ENCODE measurements at regions not wholly inside any gene's neighbourhood (a gene's known extent, or its start where the extent isn't known, plus 50 kb on each side); places are given as distances from the start of the nearest gene placed in this dataset.

DNA sequence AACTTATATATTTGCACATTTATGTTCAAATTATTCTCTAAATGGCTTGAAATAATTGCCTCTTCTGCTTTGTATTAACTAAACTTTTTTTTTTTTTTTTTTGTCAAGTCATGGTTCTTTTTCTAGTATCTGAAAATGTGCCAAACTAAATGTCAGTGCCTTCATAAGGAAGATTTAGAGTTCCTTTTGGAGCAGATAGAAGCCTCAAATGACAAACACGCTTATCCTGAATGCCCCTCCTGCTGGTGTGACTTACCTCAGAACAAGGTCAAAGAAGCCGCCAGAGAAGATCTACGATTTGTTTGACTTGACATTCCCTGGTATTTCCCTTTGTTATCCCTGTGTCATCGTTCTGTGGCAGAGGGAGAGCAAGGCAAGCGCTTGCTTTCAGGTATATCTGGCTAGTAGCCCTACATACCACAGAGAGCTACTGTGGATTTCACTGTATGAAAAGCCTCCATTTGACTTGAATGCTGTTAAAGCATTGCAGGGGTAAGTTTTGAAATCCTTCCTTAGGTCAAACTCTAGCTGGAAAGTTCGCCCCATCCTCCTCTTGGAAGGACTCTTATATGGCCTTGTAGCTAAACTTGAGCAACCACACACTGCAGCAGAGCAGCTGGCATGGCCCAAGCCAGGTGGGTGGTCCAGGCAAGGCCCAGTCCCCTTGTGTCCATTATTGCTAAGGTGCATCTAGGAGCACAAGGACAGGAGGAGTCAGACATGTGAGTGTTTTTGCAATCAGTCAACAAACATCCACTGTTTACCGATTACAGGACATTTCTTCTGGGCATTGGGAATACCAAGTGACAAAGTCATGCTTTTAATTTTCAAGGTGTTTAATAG is 285.4 kb upstream of the USP25 start (continued):
- TF ChIP-seq KDM6A (CRISPR knock-in tag; IDR thresholded peaks at IDR 0.05; ENCODE audit: low read depth), result no peak
- no peak for TF ChIP-seq GPN1 (CRISPR knock-in tag; IDR thresholded peaks at IDR 0.05; ENCODE audit: borderline replicate concordance)
- no peak for TF ChIP-seq MTA3 (CRISPR knock-in tag; IDR thresholded peaks at IDR 0.05)
- no peak for TF ChIP-seq ZNF33B (CRISPR knock-in tag; IDR thresholded peaks at IDR 0.05)
- peak; percentile 60; the same call in 1 of the 2 replicates for TF ChIP-seq NFIC (IDR thresholded peaks at IDR 0.05; ENCODE audit: low read length)
- TF ChIP-seq, protein P1, sequence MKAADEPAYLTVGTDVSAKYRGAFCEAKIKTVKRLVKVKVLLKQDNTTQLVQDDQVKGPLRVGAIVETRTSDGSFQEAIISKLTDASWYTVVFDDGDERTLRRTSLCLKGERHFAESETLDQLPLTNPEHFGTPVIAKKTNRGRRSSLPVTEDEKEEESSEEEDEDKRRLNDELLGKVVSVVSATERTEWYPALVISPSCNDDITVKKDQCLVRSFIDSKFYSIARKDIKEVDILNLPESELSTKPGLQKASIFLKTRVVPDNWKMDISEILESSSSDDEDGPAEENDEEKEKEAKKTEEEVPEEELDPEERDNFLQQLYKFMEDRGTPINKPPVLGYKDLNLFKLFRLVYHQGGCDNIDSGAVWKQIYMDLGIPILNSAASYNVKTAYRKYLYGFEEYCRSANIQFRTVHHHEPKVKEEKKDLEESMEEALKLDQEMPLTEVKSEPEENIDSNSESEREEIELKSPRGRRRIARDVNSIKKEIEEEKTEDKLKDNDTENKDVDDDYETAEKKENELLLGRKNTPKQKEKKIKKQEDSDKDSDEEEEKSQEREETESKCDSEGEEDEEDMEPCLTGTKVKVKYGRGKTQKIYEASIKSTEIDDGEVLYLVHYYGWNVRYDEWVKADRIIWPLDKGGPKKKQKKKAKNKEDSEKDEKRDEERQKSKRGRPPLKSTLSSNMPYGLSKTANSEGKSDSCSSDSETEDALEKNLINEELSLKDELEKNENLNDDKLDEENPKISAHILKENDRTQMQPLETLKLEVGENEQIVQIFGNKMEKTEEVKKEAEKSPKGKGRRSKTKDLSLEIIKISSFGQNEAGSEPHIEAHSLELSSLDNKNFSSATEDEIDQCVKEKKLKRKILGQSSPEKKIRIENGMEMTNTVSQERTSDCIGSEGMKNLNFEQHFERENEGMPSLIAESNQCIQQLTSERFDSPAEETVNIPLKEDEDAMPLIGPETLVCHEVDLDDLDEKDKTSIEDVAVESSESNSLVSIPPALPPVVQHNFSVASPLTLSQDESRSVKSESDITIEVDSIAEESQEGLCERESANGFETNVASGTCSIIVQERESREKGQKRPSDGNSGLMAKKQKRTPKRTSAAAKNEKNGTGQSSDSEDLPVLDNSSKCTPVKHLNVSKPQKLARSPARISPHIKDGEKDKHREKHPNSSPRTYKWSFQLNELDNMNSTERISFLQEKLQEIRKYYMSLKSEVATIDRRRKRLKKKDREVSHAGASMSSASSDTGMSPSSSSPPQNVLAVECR (CRISPR knock-in tag; IDR thresholded peaks at IDR 0.05; ENCODE audit: borderline replicate concordance), result 0 out of 2 replicates have a peak, but pooled peaks have one; percentile 32
- TF ChIP-seq IKZF5 (CRISPR knock-in tag; IDR thresholded peaks at IDR 0.05), result peak; percentile 70; the same call in 1 of the 2 replicates
- no peak for TF ChIP-seq ZNF576 (CRISPR knock-in tag; IDR thresholded peaks at IDR 0.05)
- TF ChIP-seq HNRNPL (IDR thresholded peaks at IDR 0.05; ENCODE audit: low read depth, low read length), result no peak
- TF ChIP-seq, protein P2, sequence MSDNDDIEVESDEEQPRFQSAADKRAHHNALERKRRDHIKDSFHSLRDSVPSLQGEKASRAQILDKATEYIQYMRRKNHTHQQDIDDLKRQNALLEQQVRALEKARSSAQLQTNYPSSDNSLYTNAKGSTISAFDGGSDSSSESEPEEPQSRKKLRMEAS (IDR thresholded peaks at IDR 0.05), result peak; percentile 26; the same call in 1 of the 2 replicates
- TF ChIP-seq, protein P3, sequence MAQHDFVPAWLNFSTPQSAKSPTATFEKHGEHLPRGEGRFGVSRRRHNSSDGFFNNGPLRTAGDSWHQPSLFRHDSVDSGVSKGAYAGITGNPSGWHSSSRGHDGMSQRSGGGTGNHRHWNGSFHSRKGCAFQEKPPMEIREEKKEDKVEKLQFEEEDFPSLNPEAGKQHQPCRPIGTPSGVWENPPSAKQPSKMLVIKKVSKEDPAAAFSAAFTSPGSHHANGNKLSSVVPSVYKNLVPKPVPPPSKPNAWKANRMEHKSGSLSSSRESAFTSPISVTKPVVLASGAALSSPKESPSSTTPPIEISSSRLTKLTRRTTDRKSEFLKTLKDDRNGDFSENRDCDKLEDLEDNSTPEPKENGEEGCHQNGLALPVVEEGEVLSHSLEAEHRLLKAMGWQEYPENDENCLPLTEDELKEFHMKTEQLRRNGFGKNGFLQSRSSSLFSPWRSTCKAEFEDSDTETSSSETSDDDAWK (CRISPR knock-in tag; IDR thresholded peaks at IDR 0.05), result no peak
- TF ChIP-seq ZNF557 (CRISPR knock-in tag; IDR thresholded peaks at IDR 0.05), result no peak
- peak; percentile 56; the same call in 1 of the 2 replicates for TF ChIP-seq ZGPAT (CRISPR knock-in tag; IDR thresholded peaks at IDR 0.05)
- TF ChIP-seq, protein P4, sequence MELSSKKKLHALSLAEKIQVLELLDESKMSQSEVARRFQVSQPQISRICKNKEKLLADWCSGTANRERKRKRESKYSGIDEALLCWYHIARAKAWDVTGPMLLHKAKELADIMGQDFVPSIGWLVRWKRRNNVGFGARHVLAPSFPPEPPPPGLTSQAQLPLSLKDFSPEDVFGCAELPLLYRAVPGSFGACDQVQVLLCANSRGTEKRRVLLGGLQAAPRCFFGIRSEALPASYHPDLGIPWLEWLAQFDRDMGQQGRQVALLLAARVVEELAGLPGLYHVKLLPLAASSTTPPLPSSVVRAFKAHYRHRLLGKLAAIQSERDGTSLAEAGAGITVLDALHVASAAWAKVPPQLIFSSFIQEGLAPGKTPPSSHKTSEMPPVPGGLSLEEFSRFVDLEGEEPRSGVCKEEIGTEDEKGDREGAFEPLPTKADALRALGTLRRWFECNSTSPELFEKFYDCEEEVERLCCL (CRISPR knock-in tag; IDR thresholded peaks at IDR 0.05; ENCODE audit: borderline replicate concordance), result no peak
- TF ChIP-seq TARDBP (CRISPR knock-in tag; IDR thresholded peaks at IDR 0.05), result peak; percentile 56; the same call in 1 of the 2 replicates
- no peak for TF ChIP-seq ZNF879 (CRISPR knock-in tag; IDR thresholded peaks at IDR 0.05)
- no peak for TF ChIP-seq MEF2D (CRISPR knock-in tag; IDR thresholded peaks at IDR 0.05)
- TF ChIP-seq IKZF1 (IDR thresholded peaks at IDR 0.05), result no peak
- no peak for TF ChIP-seq ZBTB3 (CRISPR knock-in tag; IDR thresholded peaks at IDR 0.05; ENCODE audit: borderline replicate concordance, low read depth)
- no peak for TF ChIP-seq ZNF773 (CRISPR knock-in tag; IDR thresholded peaks at IDR 0.05; ENCODE audit: borderline replicate concordance)
